Kidney epithelial cell (primary cell): ENCODE measurements at regions not wholly inside any gene's neighbourhood (a gene's known extent, or its start where the extent isn't known, plus 50 kb on each side); places are given as distances from the start of the nearest gene placed in this dataset.

Source experiments
- DNase-seq: peaks from one replicate; pipeline ENCODE4 v3.0.0-alpha.2; 2010; ENCODE audit warnings: low read depth
- H3K27me3 ChIP-seq: 2 replicates; pipeline ENCODE4 v1.6.0; 2011; ENCODE audit warnings: low read length; ENCODE audit not compliant: control insufficient read depth, insufficient read depth
- H3K36me3 ChIP-seq: 2 replicates; pipeline ENCODE4 v1.5.1; 2011; ENCODE audit warnings: low read length; ENCODE audit not compliant: control insufficient read depth, insufficient read depth
- H3K4me3 ChIP-seq: 2 replicates; pipeline ENCODE4 v1.5.1; 2011; ENCODE audit warnings: low read depth, mild to moderate bottlenecking, control low read depth, low read length
- CTCF ChIP-seq: IDR thresholded peaks from 2 replicates; pipeline ENCODE4 v1.5.1; 2011; ENCODE audit warnings: mild to moderate bottlenecking, moderate library complexity, low read length, control low read depth, inconsistent platforms; ENCODE audit not compliant: insufficient read depth, poor library complexity, severe bottlenecking

DNA sequence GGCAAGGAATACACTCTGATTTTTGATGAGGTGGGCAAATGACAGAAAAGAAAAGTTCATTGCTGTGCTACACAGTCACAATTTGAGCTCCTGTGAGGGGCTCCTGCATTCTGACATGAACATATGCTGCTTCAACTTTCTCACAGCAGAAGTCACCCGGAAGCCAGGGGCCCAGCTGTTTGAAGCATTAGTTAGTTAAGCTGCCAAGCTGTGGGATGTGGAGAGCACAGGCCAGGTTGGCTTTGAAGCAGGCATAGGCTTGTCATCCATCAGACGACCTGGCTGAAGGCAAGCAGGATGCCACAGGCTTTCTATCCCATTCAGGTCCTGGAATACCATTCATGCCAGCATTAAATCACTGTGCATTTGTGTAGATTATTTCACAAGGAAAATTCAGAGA lies 63.1 kb downstream of the MTNR1B start:
- no peaks in the 10 kb centered on the region for H3K27me3 ChIP-seq
- H3K4me3 ChIP-seq = no peak overlapping the region
- DNase-seq = no peak
- TF ChIP-seq CTCF = no peak
- H3K36me3 ChIP-seq = no peaks in the 10 kb centered on the region

DNA sequence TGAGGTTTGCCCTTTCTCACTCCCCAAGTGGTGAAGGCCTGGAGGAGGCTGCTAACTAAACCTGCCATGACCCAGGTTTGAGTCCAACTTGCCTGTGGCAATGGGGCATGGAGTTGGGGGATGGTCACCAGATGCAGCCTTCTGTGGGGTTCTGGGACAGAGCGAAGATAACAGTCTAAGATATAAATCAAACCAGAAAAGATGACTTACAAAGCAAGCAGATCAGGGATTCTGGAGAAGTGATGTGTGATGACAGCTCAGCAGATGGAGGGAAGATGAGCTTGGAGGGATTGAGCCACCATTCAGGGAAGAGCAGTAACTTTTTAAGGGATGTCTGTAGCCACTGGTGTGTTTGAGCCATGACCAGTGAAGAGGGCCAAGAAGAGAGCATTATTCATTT lies 63.6 kb downstream of the MTNR1B start:
- H3K36me3 ChIP-seq = no peaks in the 10 kb centered on the region
- H3K27me3 ChIP-seq = no peaks in the 10 kb centered on the region
- TF ChIP-seq CTCF = no peak
- no peak for DNase-seq
- no peak overlapping the region for H3K4me3 ChIP-seq

DNA sequence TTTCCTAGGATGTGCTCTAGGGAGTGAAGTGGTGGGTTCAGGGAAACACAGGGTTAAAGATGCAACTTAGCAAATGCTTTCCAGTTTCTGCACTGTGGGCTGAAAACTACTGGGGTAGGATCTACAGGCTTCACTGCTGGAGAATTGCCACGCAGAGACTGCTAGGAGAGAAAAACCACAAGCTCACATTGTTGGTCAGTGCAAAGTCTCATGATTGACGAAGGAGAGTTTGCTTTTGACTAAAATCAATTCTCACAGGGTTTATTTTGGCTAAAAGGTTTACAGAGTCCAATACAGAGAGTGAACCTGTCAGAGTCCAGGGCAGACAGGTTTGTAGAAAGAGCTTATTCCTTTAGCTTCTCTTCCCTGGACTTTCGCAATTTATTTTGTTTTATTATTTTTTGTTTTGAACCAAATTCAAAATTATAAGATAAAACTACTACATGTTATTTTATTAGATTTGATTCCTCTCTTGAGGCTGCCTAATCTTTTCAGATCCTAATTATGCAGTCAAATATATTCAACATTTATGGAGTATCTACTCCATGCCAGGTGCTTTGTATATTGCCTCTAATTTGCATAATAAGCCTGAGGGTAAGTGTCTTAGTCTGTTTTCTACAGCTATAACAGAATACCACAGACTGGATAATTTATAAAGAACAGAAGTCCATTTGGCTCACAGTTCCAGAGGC lies 64.7 kb downstream of the MTNR1B start:
- H3K36me3 ChIP-seq = no peaks in the 10 kb centered on the region
- no peak overlapping the region for H3K4me3 ChIP-seq
- no peak for TF ChIP-seq CTCF
- no peaks in the 10 kb centered on the region for H3K27me3 ChIP-seq
- no peak for DNase-seq

- TF ChIP-seq CTCF = no peak
- H3K4me3 ChIP-seq = no peak overlapping the region
- no peaks in the 10 kb centered on the region for H3K27me3 ChIP-seq
- DNase-seq = no peak
- H3K36me3 ChIP-seq = no peaks in the 10 kb centered on the region
These were observed 65.2 kb downstream of the MTNR1B start for GRCh38 chr11:93034723-93035039.

- H3K4me3 ChIP-seq = no peak overlapping the region
- H3K27me3 ChIP-seq = no peaks in the 10 kb centered on the region
- TF ChIP-seq CTCF = no peak
- DNase-seq = no peak
- no peaks in the 10 kb centered on the region for H3K36me3 ChIP-seq
These were observed 69.1 kb downstream of the MTNR1B start for GRCh38 chr11:93038521-93038920.

DNA sequence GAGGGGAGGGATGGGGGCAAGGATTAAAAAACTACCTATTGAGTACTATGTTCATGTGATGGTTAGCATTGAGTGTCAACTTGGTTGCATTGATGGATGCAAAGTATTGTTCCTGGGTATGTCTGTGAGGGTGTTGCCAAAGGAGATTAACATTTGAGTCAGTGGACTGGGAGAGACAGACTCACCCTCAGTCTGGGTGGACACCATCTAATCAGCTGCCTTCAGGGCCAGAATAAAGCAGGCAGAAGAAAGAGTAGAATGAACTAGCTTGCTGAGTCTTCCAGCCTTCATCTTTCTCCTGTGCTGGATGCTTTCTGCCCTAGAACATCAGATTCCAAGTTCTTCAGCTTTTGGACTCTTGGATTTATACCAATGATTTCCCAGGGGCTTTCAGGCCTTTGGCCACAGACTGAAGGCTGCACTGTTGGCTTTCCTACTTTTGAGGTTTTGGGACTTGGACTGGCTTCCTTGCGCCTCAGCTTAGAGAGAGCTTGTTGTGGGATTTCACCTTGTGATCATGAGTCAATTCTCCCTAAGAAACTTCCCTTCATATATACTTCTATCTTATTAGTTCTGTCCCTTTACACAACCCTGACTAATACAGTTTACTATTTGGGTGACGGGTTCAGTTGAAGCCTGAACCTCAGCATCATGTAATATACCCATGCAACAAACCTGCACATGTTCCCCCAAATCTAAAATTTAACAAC lies 70.2 kb downstream of the MTNR1B start:
- H3K36me3 ChIP-seq = no peaks in the 10 kb centered on the region
- no peak for DNase-seq
- no peaks in the 10 kb centered on the region for H3K27me3 ChIP-seq
- H3K4me3 ChIP-seq = no peak overlapping the region
- no peak for TF ChIP-seq CTCF
